NCI-H1694 (cell line): ENCODE measurements at regions not wholly inside any gene's neighbourhood (a gene's known extent, or its start where the extent isn't known, plus 50 kb on each side); places are given as distances from the start of the nearest gene placed in this dataset.
"Not testable (repeated sequence)": the region's sequence is repeated elsewhere in the genome, so short reads cannot be mapped to it uniquely, and the experiment has no call there.

ENCODE experiments used
- DNase-seq: peaks from one replicate; lab custom pipeline; 2025; lab: John Stamatoyannopoulos, UW

GRCh38 chr7:89772276-89772675 lies 382.0 kb upstream of the STEAP1 start:
- DNase-seq, result no peak

DNA sequence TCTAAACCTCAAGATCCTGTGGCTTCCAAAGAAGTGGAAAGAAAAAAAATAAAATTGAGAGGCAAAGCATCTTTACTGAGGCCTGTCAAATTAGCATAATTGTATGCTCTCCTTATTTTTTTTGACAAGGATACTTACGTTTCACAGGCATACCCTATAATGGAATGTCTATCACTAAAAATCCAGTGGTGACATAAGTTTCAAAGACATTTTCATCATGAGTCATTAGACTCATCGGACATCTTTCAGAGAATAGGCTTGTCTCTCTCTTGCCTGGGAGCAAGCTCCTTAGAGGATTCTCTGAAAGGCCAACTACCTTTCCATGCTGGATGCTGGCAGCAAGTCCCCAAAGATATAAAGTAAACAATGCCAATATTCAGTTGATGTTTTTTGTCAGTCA lies 380.7 kb upstream of the STEAP1 start:
- DNase-seq, result no peak

GRCh38 chr7:89775459-89775858 lies 378.8 kb upstream of the STEAP1 start:
- DNase-seq, result no peak

- DNase-seq, result no peak
Observed at GRCh38 chr7:89776980-89777379, 377.3 kb upstream of the STEAP1 start.

DNA sequence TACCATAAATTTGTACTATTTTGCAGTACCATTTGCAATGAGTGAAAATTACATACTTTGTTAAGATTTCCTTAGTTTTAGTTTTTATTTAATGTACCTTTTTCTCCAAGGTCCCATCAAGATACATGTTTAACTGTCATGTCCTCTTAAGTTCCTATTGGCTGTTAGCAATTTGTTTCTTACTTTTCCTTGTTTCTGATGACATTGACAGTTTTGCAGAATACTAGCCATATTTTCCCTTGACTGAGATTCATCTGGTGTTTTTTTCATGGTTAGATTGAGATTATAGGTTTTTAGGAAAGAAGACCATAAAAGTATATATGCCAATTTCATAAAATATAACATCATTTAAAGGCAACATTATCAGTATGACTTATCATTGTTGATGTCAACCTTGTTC lies 376.8 kb upstream of the STEAP1 start:
- no peak for DNase-seq

- no peak for DNase-seq
Observed at GRCh38 chr7:89780291-89780690, 374.0 kb upstream of the STEAP1 start.

DNA sequence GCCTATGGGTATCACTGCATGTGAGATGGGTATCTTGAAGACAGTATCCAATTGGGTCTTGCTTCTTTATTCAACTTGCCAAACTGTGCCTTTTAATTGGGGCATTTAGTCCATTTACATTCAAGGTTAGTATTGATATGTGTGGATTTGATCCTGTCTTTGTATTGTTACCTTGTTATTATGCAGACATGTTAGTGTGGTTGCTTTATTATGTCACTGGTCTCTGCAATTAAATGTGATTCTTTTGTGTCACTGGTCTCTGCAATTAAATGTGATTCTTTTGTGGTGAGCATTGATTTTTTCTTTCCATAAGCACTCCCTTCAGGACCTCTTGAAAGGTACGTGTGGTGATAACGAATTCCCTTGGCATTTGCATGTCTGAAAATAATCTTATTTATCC lies 357.8 kb upstream of the STEAP1 start:
- DNase-seq, result no peak

- no peak for DNase-seq
Observed at GRCh38 chr7:89797965-89798598, 356.2 kb upstream of the STEAP1 start.

GRCh38 chr7:89798599-89798996 lies 355.7 kb upstream of the STEAP1 start:
- no peak for DNase-seq

DNA sequence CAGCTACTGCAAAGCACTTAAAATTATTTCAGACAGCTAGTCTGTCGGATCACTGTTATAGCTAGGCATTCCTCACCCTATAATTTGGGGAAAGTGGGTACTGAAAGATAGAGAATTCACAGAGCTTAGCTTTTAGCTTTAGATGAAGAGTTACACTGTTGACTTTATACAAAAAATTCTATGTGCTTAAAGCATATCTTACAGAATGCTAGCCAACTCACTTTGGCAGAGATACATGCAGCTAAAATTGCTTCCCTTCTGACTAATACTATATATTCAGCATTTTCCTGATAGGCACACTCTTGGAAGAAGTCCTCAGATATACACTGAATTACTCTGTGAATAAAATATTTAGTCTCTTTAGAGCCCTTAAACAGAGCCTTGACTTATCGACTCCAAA lies 353.5 kb upstream of the STEAP1 start:
- DNase-seq, result no peak

- DNase-seq, result no peak
Observed at GRCh38 chr7:89809291-89809690, 345.0 kb upstream of the STEAP1 start.

DNA sequence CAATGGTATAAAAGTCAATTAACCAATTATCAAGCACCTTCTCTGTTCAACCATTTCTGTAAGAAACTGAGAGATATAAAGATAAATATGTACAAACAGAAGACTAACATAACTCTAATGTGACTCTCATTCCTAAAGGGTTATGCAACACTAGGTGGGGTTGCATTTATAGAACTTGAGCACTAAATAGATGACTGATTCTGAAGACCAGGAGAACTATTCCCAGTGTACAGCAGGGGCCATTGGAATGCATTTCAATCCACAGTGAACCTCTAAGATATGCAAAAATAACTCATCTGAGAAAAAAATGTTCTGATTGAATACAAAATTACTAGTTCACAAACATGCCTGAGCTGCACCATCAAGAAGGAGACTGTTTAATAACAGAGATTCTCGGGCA lies 341.2 kb upstream of the STEAP1 start:
- no peak for DNase-seq

DNA sequence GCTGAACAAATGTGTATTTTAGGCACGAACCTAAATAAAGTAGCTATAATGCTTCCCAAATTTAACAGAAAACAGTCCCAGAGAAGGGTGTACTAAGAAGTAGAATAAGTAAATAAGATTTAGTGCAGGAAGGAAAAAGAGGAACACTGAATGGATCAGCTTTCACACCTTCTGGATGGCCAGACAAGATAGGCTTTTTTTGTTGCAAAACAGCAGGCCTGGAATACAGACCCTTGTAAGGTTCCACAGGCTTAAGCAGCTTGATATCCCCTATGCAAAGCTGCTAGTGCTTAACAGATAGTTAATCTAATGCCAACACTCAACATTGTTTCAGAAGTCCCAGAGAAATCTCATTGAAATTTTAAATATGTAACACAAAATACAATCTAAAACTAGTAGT lies 328.1 kb upstream of the STEAP1 start:
- DNase-seq, result no peak

DNA sequence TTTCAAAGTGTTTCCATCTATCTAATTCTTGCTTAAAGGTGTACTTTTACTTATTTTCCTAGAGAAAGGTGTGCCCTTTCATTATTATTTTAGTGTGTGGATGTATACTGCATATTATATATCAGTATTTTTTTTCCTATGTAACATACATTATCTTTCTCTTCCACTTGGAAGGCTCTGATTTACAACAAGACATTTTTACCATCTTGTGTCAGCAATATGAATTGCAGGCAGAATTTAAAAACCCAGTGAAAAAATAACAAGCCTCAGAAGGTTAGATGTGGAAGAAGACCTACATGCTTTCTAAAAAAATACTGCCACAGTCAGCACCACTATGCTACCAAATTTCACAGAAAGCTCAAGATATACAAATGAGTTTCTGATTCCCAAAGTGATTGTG lies 327.7 kb upstream of the STEAP1 start:
- no peak for DNase-seq

DNA sequence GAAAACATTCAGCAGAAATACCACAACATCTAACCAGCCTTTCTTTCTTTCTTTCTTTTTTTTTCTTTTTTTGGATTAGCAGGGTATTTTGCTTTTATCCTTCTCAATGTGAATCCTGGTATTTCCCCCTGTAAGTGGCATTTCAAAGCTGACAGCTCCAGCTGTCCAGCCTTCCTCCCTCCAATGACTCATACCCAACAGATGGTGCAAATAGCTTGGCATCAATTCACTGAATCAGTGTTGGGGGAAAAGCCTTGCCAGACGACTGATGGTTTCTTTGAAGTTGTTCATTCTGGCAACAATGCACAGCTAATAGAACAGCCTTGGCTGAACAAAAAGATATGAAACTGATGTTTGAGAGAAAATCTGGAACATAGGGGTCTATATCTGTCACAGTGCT lies 316.8 kb upstream of the STEAP1 start:
- peak; percentile 97 for DNase-seq

DNA sequence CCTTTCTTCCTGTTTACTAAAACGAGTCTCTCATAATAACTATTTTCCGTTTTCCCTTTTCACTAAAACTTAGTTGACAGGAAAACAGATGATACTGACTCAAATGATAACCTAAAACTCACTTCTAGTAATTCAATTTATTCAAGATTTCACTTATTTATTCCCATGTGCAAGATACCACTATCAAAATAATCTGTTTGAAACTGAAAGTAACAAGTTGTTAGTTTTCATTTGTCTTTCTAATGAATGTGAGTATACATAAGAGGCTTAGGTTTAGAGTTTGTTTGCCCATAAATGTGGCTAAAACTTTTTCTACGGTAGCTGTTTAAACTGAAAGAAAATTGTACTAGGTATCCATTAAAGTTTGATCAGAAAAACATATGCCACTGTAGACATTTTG lies 314.9 kb upstream of the STEAP1 start:
- DNase-seq, result no peak

DNA sequence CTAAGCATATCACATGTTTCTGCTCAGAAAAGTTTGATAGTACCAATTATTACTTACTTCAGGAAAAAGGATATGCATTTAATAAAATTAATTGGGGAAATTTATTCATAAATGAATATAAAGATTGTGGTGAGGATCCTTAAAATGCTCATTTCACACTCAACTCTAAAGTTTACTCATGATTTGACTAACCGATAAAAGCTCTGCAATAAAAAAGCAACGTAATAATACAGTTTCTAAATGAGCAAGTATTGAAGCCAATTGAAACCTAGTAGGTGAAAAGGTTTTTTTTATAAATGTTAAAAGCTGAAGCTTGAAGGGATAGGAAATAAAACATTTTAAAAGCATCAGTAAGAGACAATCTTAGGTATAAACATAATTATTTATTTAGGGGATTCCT lies 308.3 kb upstream of the STEAP1 start:
- no peak for DNase-seq

GRCh38 chr7:89849052-89849451 lies 305.2 kb upstream of the STEAP1 start:
- no peak for DNase-seq

DNA sequence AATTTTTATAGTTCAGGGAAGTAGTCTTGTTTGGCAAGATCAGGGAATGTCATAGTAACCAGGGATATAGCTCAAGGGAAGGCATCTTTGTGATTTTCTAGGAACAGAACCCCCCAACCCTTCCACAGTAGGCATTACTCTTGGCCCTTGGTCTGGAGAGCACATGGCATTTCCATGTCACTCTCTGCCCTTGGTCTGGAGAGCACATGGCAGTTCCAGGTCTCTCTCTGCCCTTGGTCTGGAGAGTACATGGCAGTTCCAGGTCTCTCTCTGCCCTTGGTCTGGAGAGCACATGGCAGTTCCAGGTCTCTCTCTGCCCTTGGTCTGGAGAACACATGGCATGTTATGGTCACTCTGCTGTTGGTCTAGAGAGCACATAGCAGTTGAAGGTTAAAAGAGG lies 297.2 kb upstream of the STEAP1 start:
- not testable (repeated sequence) for DNase-seq

GRCh38 chr7:89857767-89858166 lies 296.5 kb upstream of the STEAP1 start:
- no peak for DNase-seq

DNA sequence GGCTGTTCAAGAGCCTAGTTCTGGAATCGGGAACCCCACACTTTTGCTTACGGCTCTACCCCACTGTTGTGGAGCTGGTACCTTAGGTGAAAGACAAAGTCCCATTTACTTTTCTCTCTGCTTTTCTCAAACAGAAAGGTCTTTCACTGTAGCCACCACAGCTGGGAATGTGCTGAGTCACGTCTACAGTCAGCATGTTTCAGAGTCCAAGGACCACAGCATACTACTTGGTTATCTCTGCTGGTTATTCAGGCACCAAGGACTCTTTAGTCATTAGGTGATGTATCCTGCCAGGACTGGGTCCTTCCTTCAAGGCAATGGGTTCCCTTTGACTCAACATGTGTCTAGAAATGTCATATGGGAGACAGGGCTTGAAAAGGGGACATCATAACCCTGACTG lies 266.8 kb upstream of the STEAP1 start:
- no peak for DNase-seq

- DNase-seq, result no peak
Observed at GRCh38 chr7:89908736-89909135, 245.5 kb upstream of the STEAP1 start.

DNA sequence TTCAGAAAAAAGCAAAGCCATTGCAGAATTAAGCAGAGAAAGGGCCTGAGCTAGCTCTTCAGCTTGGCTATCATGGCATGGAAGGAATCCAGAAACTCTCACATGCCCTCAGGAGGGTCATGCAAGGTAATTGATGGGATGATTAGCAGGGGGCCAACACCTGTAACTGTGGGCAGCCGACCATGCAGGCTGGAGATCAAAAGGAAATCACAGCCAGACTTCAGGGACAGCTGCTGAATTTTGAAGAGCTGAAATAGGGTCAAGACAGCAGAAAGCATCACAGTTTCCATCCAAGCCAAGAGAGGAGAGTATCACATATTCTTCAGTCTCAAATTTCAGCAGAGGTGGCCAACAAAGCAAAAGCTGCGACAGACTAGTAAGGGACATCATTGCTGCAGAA lies 239.6 kb upstream of the STEAP1 start:
- no peak for DNase-seq

GRCh38 chr7:89926194-89926593 lies 228.1 kb upstream of the STEAP1 start:
- DNase-seq, result no peak

DNA sequence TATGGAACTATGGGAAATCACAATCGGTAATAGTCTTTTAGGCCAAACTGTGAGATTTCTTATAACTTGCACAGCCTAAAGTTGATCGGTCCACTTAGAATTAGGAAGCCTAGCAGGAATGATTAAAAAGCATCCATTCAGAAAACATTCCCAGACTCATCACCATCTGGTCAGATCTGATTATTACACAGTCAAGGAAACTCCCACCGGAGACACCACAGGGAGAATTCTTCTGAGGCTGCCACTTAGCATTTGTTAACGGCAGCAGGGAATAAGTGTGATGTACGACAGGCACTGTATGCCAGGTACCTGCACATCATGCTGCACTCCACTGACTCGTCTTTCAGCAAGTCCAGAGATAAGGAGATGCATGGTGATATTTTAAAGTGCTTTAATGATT lies 227.6 kb upstream of the STEAP1 start:
- no peak for DNase-seq
